ENCODE measurements at regions not wholly inside any gene's neighbourhood (a gene's known extent, or its start where the extent isn't known, plus 50 kb on each side); places are given as distances from the start of the nearest gene placed in this dataset.

DNA sequence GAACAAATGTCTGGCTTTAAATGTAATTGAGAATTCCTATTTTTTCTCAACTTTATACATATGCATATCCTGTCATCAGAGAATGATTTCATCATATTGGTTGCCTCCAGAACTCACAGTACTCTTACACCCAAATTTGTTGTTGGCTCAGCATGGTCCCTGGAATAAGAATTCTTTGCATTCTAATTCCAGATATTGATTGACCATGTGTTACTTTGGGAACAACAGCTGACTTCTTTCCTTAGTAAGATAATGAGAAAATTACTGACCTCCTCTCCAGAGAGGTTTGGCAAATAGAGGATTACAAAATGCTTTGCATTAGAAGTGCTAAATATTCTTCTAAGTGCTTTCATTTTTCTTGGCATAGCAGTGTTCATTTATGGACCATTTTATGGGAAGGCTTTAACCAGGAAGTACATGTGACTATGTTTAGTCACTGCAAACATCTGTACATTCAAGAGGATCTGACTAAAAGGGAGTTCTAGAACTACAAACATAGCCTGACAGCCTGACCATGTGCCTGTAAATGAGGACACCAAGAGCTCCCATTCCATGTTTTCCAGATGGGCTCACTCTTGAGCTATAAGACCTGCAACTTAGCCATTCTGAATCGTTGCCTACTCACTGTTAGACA is 391.6 kb upstream of the DPPA4 start:
- H3K4me1 ChIP-seq (ENCODE audit: control insufficient read depth, insufficient read depth, low read length) = no peaks in the 10 kb centered on the region
- H3K9me3 ChIP-seq (replicated peaks; ENCODE audit: control insufficient read depth, insufficient read depth, low read length) = no peaks in the 10 kb centered on the region
- no peaks in the 10 kb centered on the region; the same call in 1 of the 2 replicates for H4K20me1 ChIP-seq (ENCODE audit: control insufficient read depth, insufficient read depth)
- H3K27me3 ChIP-seq (replicated peaks in 1 of 2; ENCODE audit: control insufficient read depth in 2 of 2, insufficient read depth in 2 of 2, low read length in 1 of 2) = no peaks in the 10 kb centered on the region
- BruUV-seq (replicated peaks) = no TSS peak
- H3K9ac ChIP-seq (ENCODE audit: control insufficient read depth, insufficient read depth, low read length) = no peak overlapping the region
- intact Hi-C loops (cut with micrococcal nuclease; ENCODE audit: unreplicated experiment) (no loop called here), in situ Hi-C loops (cut with MboI) (no loop called here)
- no peak overlapping the region for H3K4me3 ChIP-seq
- H2AFZ ChIP-seq (ENCODE audit: control insufficient read depth, low read depth, low read length) = no peak overlapping the region
- DNase-seq (ENCODE audit: low read depth, low spot score) = no peak
- SMC1A ChIA-PET (ENCODE audit: uncharacterized antibody, unreplicated experiment) = interaction anchor here (1.1 kb wide), 1 partner anchor 11 kb away, joined by 3 read pairs; no protein-coding TSS in a partner anchor
- H3K4me2 ChIP-seq (ENCODE audit: control insufficient read depth, insufficient read depth) = no peak overlapping the region
- TF ChIP-seq ESRRA (IDR thresholded peaks at IDR 0.05; ENCODE audit: low read length) (no peak), SMC3 (IDR thresholded peaks at IDR 0.05; ENCODE audit: borderline replicate concordance, low read length) (no peak), SPI1 (IDR thresholded peaks at IDR 0.05; ENCODE audit: borderline replicate concordance, insufficient read depth, low read depth, low read length) (no peak), FOXM1 (IDR thresholded peaks at IDR 0.05; ENCODE audit: low read depth, low read length) (no peak), FOS (IDR thresholded peaks at IDR 0.05; ENCODE audit: borderline replicate concordance, extremely low read depth, insufficient read length) (no peak), NR2C1 (IDR thresholded peaks at IDR 0.05) (no peak), CHD4 (IDR thresholded peaks at IDR 0.05) (no peak), CHD2 (IDR thresholded peaks at IDR 0.05; ENCODE audit: borderline replicate concordance, low read depth, low read length) (no peak)
- TF ChIP-seq, protein P1, sequence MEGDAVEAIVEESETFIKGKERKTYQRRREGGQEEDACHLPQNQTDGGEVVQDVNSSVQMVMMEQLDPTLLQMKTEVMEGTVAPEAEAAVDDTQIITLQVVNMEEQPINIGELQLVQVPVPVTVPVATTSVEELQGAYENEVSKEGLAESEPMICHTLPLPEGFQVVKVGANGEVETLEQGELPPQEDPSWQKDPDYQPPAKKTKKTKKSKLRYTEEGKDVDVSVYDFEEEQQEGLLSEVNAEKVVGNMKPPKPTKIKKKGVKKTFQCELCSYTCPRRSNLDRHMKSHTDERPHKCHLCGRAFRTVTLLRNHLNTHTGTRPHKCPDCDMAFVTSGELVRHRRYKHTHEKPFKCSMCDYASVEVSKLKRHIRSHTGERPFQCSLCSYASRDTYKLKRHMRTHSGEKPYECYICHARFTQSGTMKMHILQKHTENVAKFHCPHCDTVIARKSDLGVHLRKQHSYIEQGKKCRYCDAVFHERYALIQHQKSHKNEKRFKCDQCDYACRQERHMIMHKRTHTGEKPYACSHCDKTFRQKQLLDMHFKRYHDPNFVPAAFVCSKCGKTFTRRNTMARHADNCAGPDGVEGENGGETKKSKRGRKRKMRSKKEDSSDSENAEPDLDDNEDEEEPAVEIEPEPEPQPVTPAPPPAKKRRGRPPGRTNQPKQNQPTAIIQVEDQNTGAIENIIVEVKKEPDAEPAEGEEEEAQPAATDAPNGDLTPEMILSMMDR (IDR thresholded peaks at IDR 0.05 in 2 of 3, conservative IDR thresholded peaks at IDR 0.05 in 1 of 3; ENCODE audit: control insufficient read depth in 2 of 3, extremely low read depth in 1 of 3, insufficient read depth in 1 of 3, low read depth in 3 of 3, low read length in 3 of 3) = no peak
- TF ChIP-seq, protein P2, sequence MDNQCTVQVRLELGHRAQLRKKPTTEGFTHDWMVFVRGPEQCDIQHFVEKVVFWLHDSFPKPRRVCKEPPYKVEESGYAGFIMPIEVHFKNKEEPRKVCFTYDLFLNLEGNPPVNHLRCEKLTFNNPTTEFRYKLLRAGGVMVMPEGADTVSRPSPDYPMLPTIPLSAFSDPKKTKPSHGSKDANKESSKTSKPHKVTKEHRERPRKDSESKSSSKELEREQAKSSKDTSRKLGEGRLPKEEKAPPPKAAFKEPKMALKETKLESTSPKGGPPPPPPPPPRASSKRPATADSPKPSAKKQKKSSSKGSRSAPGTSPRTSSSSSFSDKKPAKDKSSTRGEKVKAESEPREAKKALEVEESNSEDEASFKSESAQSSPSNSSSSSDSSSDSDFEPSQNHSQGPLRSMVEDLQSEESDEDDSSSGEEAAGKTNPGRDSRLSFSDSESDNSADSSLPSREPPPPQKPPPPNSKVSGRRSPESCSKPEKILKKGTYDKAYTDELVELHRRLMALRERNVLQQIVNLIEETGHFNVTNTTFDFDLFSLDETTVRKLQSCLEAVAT (IDR thresholded peaks at IDR 0.05) = no peak
- TF ChIP-seq, protein P3, sequence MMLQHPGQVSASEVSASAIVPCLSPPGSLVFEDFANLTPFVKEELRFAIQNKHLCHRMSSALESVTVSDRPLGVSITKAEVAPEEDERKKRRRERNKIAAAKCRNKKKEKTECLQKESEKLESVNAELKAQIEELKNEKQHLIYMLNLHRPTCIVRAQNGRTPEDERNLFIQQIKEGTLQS (IDR thresholded peaks at IDR 0.05; ENCODE audit: borderline replicate concordance, extremely low read depth, low read depth, low read length) = no peak
- no peak for FAIRE-seq
- 15% methylated on average over 1 of the region's 1 CpG for WGBS (ENCODE audit: insufficient coverage, insufficient replicate concordance, low lambda C conversion rate, missing lambda C conversion rate)
- CTCF ChIA-PET = interaction anchor here (0.8 to 1.0 kb wide), 3 partner anchors 19 to 585 kb away, joined by 3 to 4 read pairs (median 3); no protein-coding TSS in a partner anchor
- H3K79me2 ChIP-seq (ENCODE audit: control insufficient read depth, insufficient read depth, low read length) = no peaks in the 10 kb centered on the region
- RAD21 ChIA-PET (ENCODE audit: unreplicated experiment) = no interaction called here
- no peak for ATAC-seq
- H3K36me3 ChIP-seq (ENCODE audit: control insufficient read depth in 2 of 2, insufficient read depth in 2 of 2, low read length in 1 of 2) = no peaks in the 10 kb centered on the region
- POLR2A ChIA-PET = no interaction called here
- H3K27ac ChIP-seq (ENCODE audit: control insufficient read depth, insufficient read depth) = no peak overlapping the region

Data from GM12878 (cell line).